Hematopoietic multipotent progenitor cell treated with erythropoietin and hydrocortisone succinate and interleukin-3 and kit ligand, for 15 days (in vitro differentiated cells): ENCODE measurements at regions not wholly inside any gene's neighbourhood (a gene's known extent, or its start where the extent isn't known, plus 50 kb on each side); places are given as distances from the start of the nearest gene placed in this dataset.

Source experiments
- DNase-seq: peaks from one replicate; pipeline ENCODE4 v3.0.0-alpha.2; 2015; ENCODE audit warnings: low spot score

DNA sequence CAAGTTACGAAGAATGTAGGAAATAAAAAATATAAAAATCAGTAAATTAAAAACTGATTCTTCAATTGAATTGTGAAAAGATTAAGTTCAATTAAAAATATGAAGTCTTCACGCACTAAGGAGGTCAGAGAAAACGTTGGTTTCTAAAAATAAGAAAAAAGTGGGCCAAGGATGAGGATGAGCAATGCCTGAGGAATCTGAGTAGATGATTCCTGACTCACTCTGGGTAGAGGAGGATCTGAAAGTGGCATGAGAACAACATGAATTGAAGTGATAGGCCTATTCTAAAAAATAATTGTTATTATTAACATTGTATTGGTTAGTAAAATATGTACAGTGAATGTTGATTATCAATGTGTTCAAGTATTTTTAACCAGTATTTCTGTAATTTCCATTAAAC, 444.2 kb downstream of the GRIA2 start:
- DNase-seq, result no peak

DNA sequence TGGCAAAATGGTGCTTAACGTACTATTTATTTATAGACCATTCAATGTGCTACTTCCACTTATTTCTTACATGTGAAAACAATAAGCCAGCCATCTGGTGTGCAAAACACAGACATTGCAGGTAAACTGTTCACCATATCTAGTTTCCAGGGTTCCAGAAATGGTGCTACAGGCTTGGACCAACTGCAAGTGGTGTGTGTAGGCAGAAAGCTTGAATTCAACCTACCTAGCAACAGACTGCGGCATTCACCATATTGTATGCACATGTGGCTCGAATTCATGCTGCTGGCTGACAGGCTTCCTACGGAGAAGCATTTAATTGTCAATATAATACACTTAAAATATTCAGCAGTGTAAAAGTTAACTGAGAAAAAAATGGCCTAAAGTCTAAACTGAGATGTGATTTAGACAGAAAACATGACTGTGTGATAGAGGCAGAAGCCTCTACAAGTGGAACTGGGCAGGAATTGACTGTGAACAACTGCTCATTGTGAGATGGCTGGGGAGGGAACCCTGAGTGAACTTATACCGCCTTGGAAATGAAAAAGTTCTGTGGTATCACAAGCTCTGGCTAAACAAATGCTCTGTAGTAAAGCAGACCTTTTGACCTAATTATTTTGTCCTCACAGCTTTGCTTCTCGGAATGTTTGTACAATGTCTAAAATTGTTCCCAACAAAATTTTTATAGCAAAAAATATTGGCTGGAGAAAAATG, 434.7 kb downstream of the GRIA2 start:
- no peak for DNase-seq

DNA sequence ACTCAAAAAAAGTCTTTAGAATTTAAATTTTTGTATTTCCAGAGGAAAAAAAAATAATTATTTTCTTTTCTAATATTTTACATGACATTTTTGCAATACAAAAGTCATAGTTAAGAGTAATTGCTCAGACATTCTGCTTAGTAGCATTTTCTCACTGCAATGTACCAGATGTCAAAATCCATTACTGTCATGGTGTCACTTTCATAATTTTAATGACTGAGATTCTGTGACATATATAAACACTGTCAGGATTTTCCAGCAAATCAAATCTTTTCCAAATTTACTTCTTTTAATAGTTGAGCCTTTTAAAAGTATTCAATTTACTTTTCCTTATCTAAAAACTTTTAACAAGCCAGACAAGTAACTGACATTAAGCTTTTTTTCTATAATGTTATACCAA, 422.7 kb downstream of the GRIA2 start:
- no peak for DNase-seq

DNA sequence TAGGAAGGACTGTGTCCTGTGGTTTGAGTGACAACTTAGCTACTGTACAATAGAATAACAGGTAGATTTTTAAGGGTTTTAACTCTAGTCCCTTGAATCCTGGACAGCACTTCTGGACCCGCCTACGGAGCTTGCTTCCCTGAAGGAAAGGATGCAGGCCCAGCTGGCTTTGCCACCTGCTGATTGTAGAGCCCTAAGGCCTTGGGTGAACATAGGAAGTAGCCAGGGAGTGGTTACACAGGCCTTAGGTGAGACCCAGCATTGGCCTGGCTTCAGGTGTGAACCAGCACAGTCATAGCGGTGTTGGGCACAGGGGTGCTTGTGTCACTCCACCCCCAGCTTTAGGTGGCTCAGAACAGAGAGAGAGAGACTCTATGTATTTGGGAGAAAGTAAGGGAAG, 413.5 kb downstream of the GRIA2 start:
- DNase-seq, result no peak

DNA sequence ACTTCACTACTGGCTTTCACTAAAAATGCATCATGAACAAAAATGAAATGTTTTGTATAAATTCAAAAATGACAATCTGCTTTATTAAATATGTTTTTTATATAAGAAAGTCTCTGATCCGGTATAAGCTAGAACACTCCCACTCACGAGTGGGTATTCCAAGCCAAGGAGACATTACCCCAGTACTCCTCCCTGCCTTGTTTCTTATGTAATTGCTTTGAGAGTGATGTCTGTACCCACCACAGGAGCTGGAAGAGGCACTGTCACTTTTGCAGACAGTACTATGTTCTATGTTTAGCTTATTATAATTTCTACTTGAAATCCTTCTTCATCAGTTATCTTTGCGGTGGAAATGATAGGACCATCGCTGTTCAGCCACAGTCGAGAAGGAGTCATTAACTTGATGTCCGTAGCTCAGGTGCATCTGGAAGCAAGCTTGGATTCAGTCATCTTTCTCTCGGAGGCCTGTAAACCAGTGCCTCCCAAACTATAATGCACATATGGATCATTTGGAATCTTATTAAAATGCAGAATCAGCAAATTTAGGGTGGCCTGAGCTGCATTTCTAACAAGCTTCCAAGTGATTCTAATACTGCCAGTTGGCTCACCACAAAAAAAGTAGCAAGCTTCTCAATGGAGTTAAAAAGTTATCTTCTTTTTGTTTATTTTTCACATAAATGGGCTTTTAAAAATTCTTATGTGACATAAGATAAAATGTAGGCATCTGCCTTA, 396.4 kb downstream of the GRIA2 start:
- DNase-seq, result no peak

DNA sequence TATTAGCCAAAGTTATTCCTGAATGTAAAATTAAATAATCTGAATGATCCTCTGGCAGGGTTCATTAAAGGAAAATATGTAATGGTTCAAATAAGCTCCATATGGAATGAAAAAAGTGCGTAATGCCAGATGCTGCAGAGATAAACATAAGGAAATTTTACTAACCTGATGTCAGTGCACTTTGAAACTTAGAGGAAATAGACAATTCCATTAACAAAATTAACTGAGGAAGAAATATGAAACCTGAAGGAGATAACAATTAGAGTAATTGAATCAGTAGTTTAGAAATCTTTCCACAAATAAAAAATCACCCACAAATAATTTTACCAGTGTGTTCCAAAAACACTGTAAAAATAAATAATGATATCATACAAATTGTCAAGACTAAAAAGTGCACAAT, 387.5 kb downstream of the GRIA2 start:
- DNase-seq, result no peak

DNA sequence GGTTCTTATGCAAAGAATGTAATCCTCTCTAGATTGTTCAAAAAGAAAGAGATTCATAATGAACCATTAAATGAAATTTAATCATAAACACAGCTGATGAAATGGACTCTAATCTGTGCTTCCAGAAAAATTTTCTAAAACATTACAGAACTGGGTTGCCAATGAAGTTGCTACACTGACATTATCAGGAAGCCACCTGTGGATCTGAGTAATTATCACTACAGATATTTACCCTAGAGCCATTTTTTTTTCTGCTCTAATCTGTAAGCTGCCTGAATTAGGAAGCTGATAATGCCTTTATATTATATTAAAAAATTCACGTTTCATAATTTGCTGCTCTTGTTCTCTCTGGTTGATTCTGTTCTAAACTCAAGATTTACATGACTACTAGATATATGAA, 380.1 kb downstream of the GRIA2 start:
- no peak for DNase-seq

DNA sequence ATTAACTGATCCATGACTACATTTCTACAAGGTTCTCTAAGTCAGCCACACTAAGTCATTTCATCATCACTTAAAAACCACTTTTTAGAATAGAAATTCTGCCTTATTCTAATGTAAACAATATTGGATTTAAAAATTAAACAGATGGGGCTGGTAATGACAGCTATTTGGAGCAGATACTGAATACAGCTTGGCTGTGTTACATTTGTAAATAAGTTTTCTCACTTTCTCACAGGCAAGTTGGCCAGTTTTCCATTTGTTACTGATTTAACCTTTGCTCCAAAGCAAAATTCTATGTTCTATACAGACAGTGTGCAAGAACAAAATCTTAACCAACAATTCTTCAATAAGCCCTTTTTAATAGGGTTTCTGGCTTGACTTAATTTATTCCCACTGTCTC, 370.7 kb downstream of the GRIA2 start:
- no peak for DNase-seq

DNA sequence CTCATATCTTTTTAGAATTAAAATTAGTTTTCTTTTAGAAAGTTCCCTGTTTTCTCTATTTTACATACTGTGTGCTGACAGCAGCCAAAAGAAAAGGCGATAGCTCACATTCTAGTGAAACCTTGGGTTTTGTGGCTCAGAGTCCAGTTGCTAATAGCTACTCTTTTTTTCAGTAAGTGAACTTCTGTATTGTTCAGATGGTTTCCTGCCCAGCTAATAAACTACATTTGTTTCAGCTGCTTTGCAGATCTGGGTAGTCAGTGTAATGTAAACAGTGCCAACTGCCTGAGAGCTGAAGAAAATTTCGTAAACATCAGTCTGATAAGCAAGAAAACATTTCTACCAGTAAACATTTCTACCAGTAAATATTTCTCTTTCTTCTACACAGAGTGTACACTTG, 370.2 kb downstream of the GRIA2 start:
- no peak for DNase-seq

DNA sequence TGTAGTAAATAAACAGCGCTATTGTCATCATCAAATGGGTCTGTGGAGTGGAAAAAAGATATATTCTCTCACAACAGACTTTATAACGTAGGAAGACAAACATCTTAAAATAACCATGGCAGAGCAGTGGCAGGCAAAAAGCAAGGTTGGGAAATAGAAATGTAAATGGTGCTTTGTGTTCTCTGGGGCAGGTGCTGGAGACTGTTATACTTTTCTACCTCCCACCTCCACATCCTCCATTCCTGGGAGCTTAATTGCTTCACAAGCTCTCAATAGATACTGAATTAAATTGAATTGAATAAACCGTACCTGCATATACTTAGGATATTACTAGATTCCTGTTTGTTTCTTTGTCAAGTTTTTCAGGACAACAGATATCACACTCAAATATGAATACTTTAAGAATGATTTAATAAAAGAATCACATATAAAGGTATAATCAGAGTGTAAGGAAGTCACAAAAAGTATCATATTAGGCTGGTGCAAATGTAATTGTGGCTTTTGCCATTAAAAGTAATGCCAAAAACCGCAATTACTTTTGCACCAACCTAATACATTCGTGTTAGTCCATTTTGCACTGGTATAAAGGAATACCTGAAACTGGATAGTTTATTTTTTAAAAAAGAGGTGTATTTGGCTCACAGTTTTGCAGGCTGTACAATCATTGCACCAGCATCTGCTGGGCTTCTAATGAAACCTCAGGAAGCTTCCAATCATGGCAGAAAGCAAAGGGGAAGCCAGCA, 367.3 kb downstream of the GRIA2 start:
- no peak for DNase-seq

DNA sequence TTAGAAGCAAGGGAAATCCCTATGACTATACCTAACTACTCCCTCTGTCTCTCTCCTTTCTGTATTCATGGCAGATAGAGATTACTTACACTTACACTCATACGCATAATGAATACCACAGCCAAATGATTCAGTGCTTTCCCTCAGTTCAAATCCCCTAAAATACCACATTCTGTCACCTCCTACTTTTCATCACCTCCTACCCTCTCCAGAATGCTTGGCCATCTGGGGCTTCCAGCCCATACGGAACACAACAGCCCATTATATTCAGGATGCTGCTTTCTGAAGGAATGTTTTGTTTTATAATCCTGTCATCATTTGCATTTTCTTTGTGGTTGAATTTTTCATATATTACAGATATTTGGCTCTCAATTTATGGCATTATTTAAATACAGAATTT, 361.6 kb downstream of the GRIA2 start:
- DNase-seq, result no peak

DNA sequence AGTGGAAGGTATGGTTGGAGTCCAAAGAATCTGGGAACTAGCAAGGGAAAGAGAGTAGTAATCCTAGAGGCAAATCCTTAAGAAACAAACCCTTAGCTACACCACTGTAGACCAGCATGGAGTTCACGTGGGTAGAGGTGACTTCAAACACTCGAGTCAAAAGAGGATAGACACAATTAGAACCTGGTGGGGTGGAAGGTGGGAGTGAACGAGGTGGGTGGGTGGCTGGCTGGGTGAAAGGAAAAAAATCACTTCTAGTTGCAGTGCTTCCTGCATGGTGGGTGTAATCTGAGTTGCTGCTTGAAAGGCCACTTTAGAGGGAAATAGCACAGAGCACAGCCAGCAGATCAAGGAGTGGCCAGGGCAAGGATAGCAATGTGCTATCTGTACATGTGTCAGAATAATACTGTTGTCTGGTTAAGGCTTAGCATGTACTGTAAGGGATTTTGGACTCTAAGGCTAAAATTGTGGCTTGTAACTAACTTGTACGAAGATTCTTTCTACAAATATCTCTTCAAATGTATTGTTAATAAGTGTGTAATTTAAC, 356.2 kb downstream of the GRIA2 start:
- no peak for DNase-seq

DNA sequence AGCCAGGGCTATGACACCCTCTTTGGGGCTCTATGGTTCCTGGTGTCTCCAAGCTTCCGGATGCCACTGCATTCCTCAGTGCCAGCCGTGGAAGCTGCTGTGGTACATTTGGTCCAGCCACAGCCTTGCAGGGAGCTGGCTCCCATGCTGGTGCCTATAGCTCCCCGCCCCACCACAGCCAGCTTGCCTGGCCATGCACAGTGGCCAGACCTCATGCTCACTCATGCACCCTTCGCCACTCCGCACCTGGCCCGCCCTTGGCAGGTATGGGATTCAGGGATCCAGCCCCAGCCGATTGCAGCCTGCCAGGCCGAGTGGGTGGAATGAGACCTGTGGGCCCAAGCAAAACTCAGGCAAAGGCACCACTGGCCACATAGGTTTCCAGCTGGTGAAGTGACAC, 354.8 kb downstream of the GRIA2 start:
- no peak for DNase-seq

DNA sequence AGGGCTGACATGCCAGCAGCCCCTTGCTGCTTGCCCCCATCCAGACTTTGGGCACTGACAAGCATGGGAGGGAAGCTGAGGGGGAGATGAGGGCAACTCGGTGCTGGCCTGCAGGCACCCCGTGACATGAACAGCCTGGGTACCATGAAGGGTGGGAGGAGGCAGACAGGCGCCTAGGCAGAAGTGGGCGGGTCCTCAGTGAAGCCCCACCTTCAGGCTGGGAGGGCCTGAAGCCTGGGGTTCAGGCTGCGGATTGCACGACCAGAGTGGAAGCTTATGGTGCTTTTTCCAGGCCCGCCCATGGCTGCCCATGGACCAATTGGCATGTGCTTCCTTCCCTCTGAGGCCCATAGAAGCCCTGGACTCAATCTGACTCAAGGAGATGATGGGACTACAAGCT, 354.1 kb downstream of the GRIA2 start:
- DNase-seq, result no peak

DNA sequence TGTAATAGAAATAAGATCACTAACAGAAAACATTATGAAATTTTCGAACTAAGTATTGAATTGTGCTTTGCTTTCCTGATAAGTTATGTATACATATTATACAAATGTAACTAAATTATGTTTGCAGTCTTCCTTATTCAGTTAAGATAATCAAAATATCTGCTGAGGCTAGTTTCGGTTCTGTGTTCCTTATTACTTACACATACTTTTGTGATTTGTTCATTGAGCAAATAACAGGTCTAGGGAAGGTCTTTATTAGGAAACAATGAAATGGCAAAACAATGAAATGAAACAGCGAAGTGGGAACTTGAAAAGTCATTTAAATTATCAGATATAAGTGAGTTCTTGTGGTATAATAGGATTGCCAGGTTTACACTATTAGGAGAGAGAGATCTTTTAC, 352.4 kb downstream of the GRIA2 start:
- DNase-seq, result no peak

DNA sequence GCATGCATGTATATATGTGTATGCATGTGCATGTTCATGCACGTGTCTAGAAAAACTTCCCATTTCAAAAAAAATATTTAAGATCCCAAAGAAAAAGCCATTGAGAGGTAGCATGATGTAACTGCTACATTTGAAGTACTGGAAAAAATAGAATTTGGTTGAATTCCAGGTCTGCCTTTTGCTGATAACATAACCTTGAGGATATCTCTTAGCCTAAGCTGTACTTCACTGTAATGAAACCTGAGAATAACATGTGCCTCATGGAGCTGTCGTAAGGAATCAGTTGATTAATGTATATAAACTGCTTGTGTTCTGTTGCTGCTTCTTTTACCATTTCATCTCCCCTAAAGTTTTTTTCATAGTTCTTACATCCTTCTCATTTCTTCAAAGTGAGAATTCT, 351.8 kb downstream of the GRIA2 start:
- DNase-seq, result no peak

DNA sequence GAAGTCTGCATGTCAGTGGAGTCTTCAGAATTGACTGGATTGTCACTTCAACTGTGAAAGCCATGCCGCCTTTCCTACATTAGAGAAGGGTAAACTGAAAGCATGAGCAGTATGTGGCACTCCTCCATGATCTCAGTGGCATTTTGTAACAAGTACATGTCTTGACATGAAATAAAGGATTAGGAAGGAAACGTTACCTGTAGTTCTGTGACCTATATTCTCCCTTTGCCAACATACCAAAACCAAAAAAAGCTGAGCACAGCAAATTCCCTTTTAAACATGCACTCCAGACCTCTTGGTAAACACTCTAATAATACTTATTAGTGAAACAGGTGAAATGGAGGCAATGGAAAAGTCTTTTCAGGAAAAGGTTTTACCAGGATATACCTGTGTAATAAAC, 344.2 kb downstream of the GRIA2 start:
- no peak for DNase-seq

DNA sequence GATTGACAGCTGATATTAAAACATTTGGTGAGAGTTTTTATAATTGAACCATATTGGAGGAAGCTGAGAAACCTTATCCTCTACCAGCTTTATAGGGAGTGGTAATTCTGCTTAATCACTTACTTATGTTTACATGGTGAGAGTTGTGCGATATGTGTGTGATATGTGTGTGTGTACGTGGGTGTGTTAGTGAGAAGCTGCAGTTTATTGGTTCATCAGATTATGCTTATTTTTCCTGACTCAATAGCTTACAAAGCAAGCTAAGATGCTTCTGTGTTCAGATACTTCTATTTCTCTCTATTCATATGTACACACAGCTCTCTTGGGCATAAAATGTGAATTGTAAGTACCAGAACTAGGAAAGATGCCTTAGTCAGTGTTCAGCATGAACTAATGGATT, 343.7 kb downstream of the GRIA2 start:
- no peak for DNase-seq

DNA sequence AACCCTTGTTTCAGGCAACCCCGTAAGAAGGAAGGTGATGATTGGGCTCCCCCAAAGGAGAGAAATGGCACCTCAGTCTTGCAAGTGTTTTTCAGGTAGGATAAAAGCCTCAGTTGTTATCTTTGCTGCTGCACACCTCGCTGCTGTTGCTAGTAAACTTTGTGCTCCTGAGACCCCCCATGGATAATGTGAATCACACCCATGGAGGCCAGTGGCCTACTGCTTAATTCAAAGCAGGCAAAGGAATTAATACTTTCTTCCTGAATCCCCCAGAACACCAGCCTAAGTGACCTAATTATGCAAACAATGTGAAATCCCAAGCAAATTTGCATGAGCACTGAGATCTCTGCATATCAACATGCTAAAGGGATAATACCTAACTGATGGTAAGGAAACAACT, 337.5 kb downstream of the GRIA2 start:
- no peak for DNase-seq

DNA sequence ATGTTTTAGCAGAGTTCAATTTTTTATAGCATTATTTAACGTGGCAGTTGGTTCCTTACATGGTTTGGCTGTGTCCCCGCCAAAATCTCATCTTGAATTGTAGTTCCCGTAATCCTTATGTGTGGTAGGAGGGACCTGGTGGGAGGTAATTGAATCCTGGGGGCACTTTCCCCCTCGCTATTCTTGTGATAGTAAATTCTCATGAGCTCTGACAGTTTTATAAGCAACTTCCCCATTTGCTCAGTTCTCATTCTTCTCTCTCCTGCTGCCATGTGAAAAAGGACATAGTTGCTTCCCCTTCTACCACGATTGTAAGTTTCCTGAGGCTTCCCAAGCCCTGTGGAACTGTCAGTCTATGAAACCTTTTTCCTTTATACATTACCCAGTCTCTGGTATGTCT, 329.5 kb downstream of the GRIA2 start:
- no peak for DNase-seq

DNA sequence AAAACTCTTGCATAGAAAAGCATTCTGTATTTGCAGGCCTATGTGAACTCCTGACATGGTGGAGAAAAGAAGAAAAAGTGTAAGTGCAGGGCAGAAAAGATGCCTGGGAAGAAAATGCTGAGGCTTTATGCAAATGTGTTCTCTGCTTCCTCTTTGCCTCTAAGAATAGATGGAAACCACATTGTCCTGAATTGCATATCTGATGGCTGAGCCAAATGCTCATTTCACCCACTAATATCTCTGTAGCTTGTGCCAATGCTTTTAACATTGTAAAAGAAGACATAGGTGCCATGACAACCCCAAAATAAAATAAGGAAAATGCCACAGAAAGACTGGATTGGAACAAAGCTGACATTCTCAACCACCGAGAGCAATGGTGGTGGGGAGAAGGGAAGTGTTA, 307.4 kb downstream of the GRIA2 start:
- no peak for DNase-seq

DNA sequence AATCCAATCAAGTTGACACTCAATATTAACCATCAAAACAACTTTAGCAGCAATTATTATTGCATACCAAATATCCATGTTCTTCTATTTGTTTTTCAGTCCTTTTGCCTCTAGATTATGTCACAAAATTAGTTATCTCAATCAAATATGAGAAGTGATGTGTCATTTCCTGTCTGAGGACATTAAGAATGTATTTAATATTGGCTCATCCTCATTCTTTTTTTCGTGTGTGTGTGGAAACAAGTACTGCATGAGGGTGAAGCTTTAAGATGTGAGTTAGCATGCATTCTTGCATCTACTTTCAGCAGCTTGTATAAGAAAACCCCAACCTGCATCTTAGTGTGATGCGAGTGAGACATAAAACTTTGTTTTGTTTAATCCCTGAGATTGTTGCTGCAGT, 301.4 kb downstream of the GRIA2 start:
- no peak for DNase-seq

DNA sequence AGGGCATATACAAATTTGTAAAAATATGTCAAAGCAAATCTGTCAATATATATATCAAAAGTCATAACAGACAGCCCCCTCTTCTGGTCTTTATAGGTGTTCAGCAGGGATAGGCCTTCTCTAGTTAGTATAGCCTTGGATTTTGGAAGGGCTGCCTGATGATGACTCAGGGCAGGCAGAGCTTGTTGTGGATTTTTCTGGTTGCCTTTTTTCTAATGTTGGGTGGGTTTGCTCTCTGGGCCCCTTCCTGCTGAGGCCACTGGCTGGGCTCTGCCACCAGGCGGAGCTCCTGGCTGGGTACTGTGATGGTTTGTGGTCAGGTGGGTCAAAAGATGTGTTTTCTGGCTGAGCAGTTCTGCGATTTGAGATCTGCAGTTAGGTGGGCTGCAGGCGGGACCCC, 294.2 kb downstream of the GRIA2 start:
- DNase-seq, result no peak
